ENCODE measurements at regions not wholly inside any gene's neighbourhood (a gene's known extent, or its start where the extent isn't known, plus 50 kb on each side); places are given as distances from the start of the nearest gene placed in this dataset.
"Not testable (repeated sequence)": the region's sequence is repeated elsewhere in the genome, so short reads cannot be mapped to it uniquely, and the experiment has no call there.

- FAIRE-seq: no peak
These were observed 516.5 kb upstream of the NETO1 start for GRCh38 chr18:73384246-73384645.

GRCh38 chr18:73381699-73382036 is 513.9 kb upstream of the NETO1 start:
- FAIRE-seq: no peak

GRCh38 chr18:73381016-73381698 is 513.4 kb upstream of the NETO1 start:
- no peak for FAIRE-seq

GRCh38 chr18:73366713-73367112 is 498.9 kb upstream of the NETO1 start:
- no peak for FAIRE-seq

- no peak for FAIRE-seq
These were observed 497.2 kb upstream of the NETO1 start for GRCh38 chr18:73365018-73365417.

GRCh38 chr18:73355121-73355520 is 487.3 kb upstream of the NETO1 start:
- no peak for FAIRE-seq

- no peak for FAIRE-seq
These were observed 484.8 kb upstream of the NETO1 start for GRCh38 chr18:73352546-73352945.

GRCh38 chr18:73340135-73340977 is 472.6 kb upstream of the NETO1 start:
- no peak for FAIRE-seq

- FAIRE-seq: no peak
These were observed 463.5 kb upstream of the NETO1 start for GRCh38 chr18:73331212-73331772.

- FAIRE-seq: not testable (repeated sequence)
These were observed 462.3 kb upstream of the NETO1 start for GRCh38 chr18:73330106-73330505.

GRCh38 chr18:73324187-73324831 is 456.5 kb upstream of the NETO1 start:
- not testable (repeated sequence) for FAIRE-seq

GRCh38 chr18:73318739-73319479 is 451.1 kb upstream of the NETO1 start:
- no peak for FAIRE-seq

GRCh38 chr18:73316513-73316912 is 448.7 kb upstream of the NETO1 start:
- FAIRE-seq: no peak

- FAIRE-seq: no peak
These were observed 447.6 kb upstream of the NETO1 start for GRCh38 chr18:73315381-73315780.

GRCh38 chr18:73313476-73313875 is 445.7 kb upstream of the NETO1 start:
- FAIRE-seq: no peak

GRCh38 chr18:73296686-73297085 is 428.9 kb upstream of the NETO1 start:
- no peak for FAIRE-seq

- FAIRE-seq: no peak
These were observed 424.4 kb upstream of the NETO1 start for GRCh38 chr18:73292156-73292555.

GRCh38 chr18:73288813-73289212 is 421.0 kb upstream of the NETO1 start:
- FAIRE-seq: no peak

GRCh38 chr18:73286584-73286983 is 418.8 kb upstream of the NETO1 start:
- FAIRE-seq: no peak

GRCh38 chr18:73283788-73284187 is 416.0 kb upstream of the NETO1 start:
- FAIRE-seq: no peak

- no peak for FAIRE-seq
These were observed 415.2 kb upstream of the NETO1 start for GRCh38 chr18:73283032-73283431.

- no peak for FAIRE-seq
These were observed 411.7 kb upstream of the NETO1 start for GRCh38 chr18:73279498-73279897.
